ENCODE measurements at regions not wholly inside any gene's neighbourhood (a gene's known extent, or its start where the extent isn't known, plus 50 kb on each side); places are given as distances from the start of the nearest gene placed in this dataset.
"Not testable (repeated sequence)": the region's sequence is repeated elsewhere in the genome, so short reads cannot be mapped to it uniquely, and the experiment has no call there.

GRCh38 chr10:90227786-90228185 is 526.4 kb downstream of the KIF20B start:
- no peaks in the 10 kb centered on the region for H3K4me1 ChIP-seq
- no peak overlapping the region for H3K27ac ChIP-seq
- H3K36me3 ChIP-seq: no peaks in the 10 kb centered on the region
- TF ChIP-seq POLR2A (IDR thresholded peaks at IDR 0.05): no peak
- TF ChIP-seq CTCF (IDR thresholded peaks at IDR 0.05): no peak
- intact Hi-C loops (cut with DNase I; ENCODE audit: low total_unique reads): no loop called here
- H3K27me3 ChIP-seq: no peaks in the 10 kb centered on the region
- no peak for DNase-seq
- H3K4me3 ChIP-seq: no peak overlapping the region
- H3K9me3 ChIP-seq: no peaks in the 10 kb centered on the region

- no peaks in the 10 kb centered on the region for H3K27me3 ChIP-seq
- no peaks in the 10 kb centered on the region for H3K9me3 ChIP-seq
- no peak for DNase-seq
- H3K36me3 ChIP-seq: no peaks in the 10 kb centered on the region
- H3K27ac ChIP-seq: no peak overlapping the region
- no peaks in the 10 kb centered on the region for H3K4me1 ChIP-seq
- no peak for TF ChIP-seq POLR2A (IDR thresholded peaks at IDR 0.05)
- no peak for TF ChIP-seq CTCF (IDR thresholded peaks at IDR 0.05)
- intact Hi-C loops (cut with DNase I; ENCODE audit: low total_unique reads): no loop called here
- no peak overlapping the region for H3K4me3 ChIP-seq
Measured at GRCh38 chr10:90229486-90229885, 528.1 kb downstream of the KIF20B start.

- intact Hi-C loops (cut with DNase I; ENCODE audit: low total_unique reads); H3K9me3 ChIP-seq; H3K27me3 ChIP-seq; H3K27ac ChIP-seq; H3K4me1 ChIP-seq; H3K36me3 ChIP-seq; H3K4me3 ChIP-seq; DNase-seq: not testable (repeated sequence)
Measured at GRCh38 chr10:90233805-90234204, 532.4 kb downstream of the KIF20B start.

- H3K4me1 ChIP-seq: no peaks in the 10 kb centered on the region
- H3K36me3 ChIP-seq: no peaks in the 10 kb centered on the region
- no peak overlapping the region for H3K27ac ChIP-seq
- no peaks in the 10 kb centered on the region for H3K9me3 ChIP-seq
- no peak for DNase-seq
- no peaks in the 10 kb centered on the region for H3K27me3 ChIP-seq
- intact Hi-C loops (cut with DNase I; ENCODE audit: low total_unique reads): no loop called here
- TF ChIP-seq CTCF (IDR thresholded peaks at IDR 0.05) (no peak), POLR2A (IDR thresholded peaks at IDR 0.05) (no peak)
- no peak overlapping the region for H3K4me3 ChIP-seq
Measured at GRCh38 chr10:90245623-90246022, 544.2 kb downstream of the KIF20B start.

- H3K36me3 ChIP-seq, DNase-seq: not testable (repeated sequence)
Measured at GRCh38 chr10:90250784-90251183, 549.4 kb downstream of the KIF20B start.

GRCh38 chr10:90269699-90270098 is 568.3 kb downstream of the KIF20B start:
- TF ChIP-seq POLR2A (IDR thresholded peaks at IDR 0.05) (no peak), CTCF (IDR thresholded peaks at IDR 0.05) (no peak)
- intact Hi-C loops (cut with DNase I; ENCODE audit: low total_unique reads): no loop called here
- Histone ChIP-seq H3K27me3 (no peaks in the 10 kb centered on the region), H3K27ac (no peak overlapping the region), H3K4me3 (no peak overlapping the region), H3K36me3 (no peaks in the 10 kb centered on the region), H3K9me3 (no peaks in the 10 kb centered on the region), H3K4me1 (no peaks in the 10 kb centered on the region)
- no peak for DNase-seq

More at GRCh38 chr10:90250784-90251183, 549.4 kb downstream of the KIF20B start:
- H3K27me3 ChIP-seq; intact Hi-C loops (cut with DNase I; ENCODE audit: low total_unique reads); H3K27ac ChIP-seq; H3K9me3 ChIP-seq; H3K4me1 ChIP-seq; H3K4me3 ChIP-seq: not testable (repeated sequence)
